ENCODE measurements at regions not wholly inside any gene's neighbourhood (a gene's known extent, or its start where the extent isn't known, plus 50 kb on each side); places are given as distances from the start of the nearest gene placed in this dataset.

- no peak overlapping the region for H3K27ac ChIP-seq
- H3K27me3 ChIP-seq (ENCODE audit: insufficient read depth, low read depth): no peaks in the 10 kb centered on the region
- H3K9ac ChIP-seq: no peak overlapping the region
- H2AFZ ChIP-seq (ENCODE audit: low read depth): no peak overlapping the region
- no peaks in the 10 kb centered on the region for H3K4me1 ChIP-seq (ENCODE audit: low read depth, poor library complexity, severe bottlenecking)
- H3K79me2 ChIP-seq (ENCODE audit: insufficient read depth, low read depth): no peaks in the 10 kb centered on the region
- H4K20me1 ChIP-seq (ENCODE audit: insufficient read depth): no peaks in the 10 kb centered on the region
- H3K36me3 ChIP-seq (ENCODE audit: insufficient read depth): no peaks in the 10 kb centered on the region
- no peak overlapping the region for H3K4me3 ChIP-seq (IDR thresholded peaks at IDR 0.05; ENCODE audit: insufficient read depth, low read depth, low read length)
- TF ChIP-seq, protein P1, sequence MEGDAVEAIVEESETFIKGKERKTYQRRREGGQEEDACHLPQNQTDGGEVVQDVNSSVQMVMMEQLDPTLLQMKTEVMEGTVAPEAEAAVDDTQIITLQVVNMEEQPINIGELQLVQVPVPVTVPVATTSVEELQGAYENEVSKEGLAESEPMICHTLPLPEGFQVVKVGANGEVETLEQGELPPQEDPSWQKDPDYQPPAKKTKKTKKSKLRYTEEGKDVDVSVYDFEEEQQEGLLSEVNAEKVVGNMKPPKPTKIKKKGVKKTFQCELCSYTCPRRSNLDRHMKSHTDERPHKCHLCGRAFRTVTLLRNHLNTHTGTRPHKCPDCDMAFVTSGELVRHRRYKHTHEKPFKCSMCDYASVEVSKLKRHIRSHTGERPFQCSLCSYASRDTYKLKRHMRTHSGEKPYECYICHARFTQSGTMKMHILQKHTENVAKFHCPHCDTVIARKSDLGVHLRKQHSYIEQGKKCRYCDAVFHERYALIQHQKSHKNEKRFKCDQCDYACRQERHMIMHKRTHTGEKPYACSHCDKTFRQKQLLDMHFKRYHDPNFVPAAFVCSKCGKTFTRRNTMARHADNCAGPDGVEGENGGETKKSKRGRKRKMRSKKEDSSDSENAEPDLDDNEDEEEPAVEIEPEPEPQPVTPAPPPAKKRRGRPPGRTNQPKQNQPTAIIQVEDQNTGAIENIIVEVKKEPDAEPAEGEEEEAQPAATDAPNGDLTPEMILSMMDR (conservative IDR thresholded peaks at IDR 0.05; ENCODE audit: low read depth, low read length): no peak
- no peak overlapping the region for H3K4me2 ChIP-seq
Observed at GRCh38 chr5:2220741-2221140, 338.0 kb upstream of the IRX4 start.

- no peak overlapping the region for H3K27ac ChIP-seq
- no peaks in the 10 kb centered on the region for H3K36me3 ChIP-seq (ENCODE audit: insufficient read depth)
- no peak overlapping the region for H3K9ac ChIP-seq
- no peak overlapping the region for H3K4me3 ChIP-seq (IDR thresholded peaks at IDR 0.05; ENCODE audit: insufficient read depth, low read depth, low read length)
- H2AFZ ChIP-seq (ENCODE audit: low read depth): no peak overlapping the region
- TF ChIP-seq, protein P1 (conservative IDR thresholded peaks at IDR 0.05; ENCODE audit: low read depth, low read length): no peak
- no peak overlapping the region for H3K4me2 ChIP-seq
- no peaks in the 10 kb centered on the region for H3K27me3 ChIP-seq (ENCODE audit: insufficient read depth, low read depth)
- H3K79me2 ChIP-seq (ENCODE audit: insufficient read depth, low read depth): no peaks in the 10 kb centered on the region
- no peaks in the 10 kb centered on the region for H4K20me1 ChIP-seq (ENCODE audit: insufficient read depth)
- H3K4me1 ChIP-seq (ENCODE audit: low read depth, poor library complexity, severe bottlenecking): no peaks in the 10 kb centered on the region
Observed at GRCh38 chr5:2219149-2219776, 336.5 kb upstream of the IRX4 start.

GRCh38 chr5:2217219-2217618 lies 334.5 kb upstream of the IRX4 start:
- Histone ChIP-seq H3K27ac (no peak overlapping the region), H3K4me3 (IDR thresholded peaks at IDR 0.05; ENCODE audit: insufficient read depth, low read depth, low read length) (no peak overlapping the region), H3K4me2 (no peak overlapping the region), H3K36me3 (ENCODE audit: insufficient read depth) (no peaks in the 10 kb centered on the region), H3K9ac (no peak overlapping the region), H2AFZ (ENCODE audit: low read depth) (no peak overlapping the region), H3K4me1 (ENCODE audit: low read depth, poor library complexity, severe bottlenecking) (no peaks in the 10 kb centered on the region), H3K79me2 (ENCODE audit: insufficient read depth, low read depth) (no peaks in the 10 kb centered on the region), H4K20me1 (ENCODE audit: insufficient read depth) (no peaks in the 10 kb centered on the region), H3K27me3 (ENCODE audit: insufficient read depth, low read depth) (no peaks in the 10 kb centered on the region)
- TF ChIP-seq, protein P1 (conservative IDR thresholded peaks at IDR 0.05; ENCODE audit: low read depth, low read length): no peak

DNA sequence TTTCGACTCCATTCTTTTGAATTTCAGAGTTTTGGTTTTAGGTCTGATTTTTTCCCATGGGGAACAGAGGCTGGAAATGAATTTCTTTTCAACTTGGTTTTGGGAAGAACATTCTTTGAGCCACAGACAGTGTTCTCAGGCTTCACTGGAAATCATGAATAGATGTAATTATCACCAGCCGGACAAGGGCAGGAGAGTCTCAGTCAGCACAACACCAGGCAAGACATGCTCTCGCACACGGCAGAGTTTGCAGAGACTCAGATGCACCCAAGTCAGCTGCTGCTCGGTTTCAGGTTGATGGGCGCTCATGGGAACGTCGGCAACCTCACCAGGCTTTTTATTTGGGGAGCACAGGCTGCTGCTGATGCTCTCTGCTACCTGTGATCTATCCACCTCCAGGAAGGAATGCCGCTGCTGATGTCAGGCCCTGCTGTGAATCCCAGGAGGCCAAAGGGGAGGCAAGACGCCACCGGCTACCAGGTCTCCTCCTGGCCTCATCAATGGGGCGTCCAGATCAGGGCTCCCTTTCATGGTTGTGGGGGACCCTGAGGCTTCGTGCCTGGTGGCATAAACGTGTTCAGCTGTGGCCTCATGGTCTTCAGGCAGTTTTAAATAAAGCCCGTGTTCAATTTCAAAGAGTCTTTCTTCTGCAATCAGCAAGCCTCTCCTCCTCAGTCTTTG lies 332.3 kb upstream of the IRX4 start:
- Histone ChIP-seq H3K79me2 (ENCODE audit: insufficient read depth, low read depth) (no peaks in the 10 kb centered on the region), H2AFZ (ENCODE audit: low read depth) (no peak overlapping the region), H3K4me3 (IDR thresholded peaks at IDR 0.05; ENCODE audit: insufficient read depth, low read depth, low read length) (no peak overlapping the region), H3K27ac (no peak overlapping the region), H4K20me1 (ENCODE audit: insufficient read depth) (no peaks in the 10 kb centered on the region), H3K27me3 (ENCODE audit: insufficient read depth, low read depth) (no peaks in the 10 kb centered on the region), H3K9ac (no peak overlapping the region), H3K36me3 (ENCODE audit: insufficient read depth) (no peaks in the 10 kb centered on the region), H3K4me2 (no peak overlapping the region), H3K4me1 (ENCODE audit: low read depth, poor library complexity, severe bottlenecking) (no peaks in the 10 kb centered on the region)
- TF ChIP-seq, protein P1 (conservative IDR thresholded peaks at IDR 0.05; ENCODE audit: low read depth, low read length): no peak

All from KMS-11 (cell line).